Spleen (tissue), 7 donors: ENCODE measurements at regions not wholly inside any gene's neighbourhood (a gene's known extent, or its start where the extent isn't known, plus 50 kb on each side); places are given as distances from the start of the nearest gene placed in this dataset.

Source experiments
- POLR2A ChIP-seq, 3 donors: fragments of 450-650 bp; IDR thresholded peaks; one replicate each; pipeline ENCODE4 v1.5.1; 2017; ENCODE audit warnings: antibody characterized with exemption in 3 of 3, mild to moderate bottlenecking in 1 of 3
- POLR2AphosphoS5 ChIP-seq, 3 donors: sonication (generic); formaldehyde crosslinking; IDR thresholded peaks; one replicate each; pipeline ENCODE4 v1.5.1; 2017; ENCODE audit warnings: antibody characterized with exemption in 3 of 3
- TF ChIP-seq, protein P1 (sequence below), 11 experiments: fragments of 200-600 bp in 7 of 11; fragments of 450-650 bp in 4 of 11; sonication (generic) in 4 of 11; IDR thresholded peaks in 8 of 11; conservative IDR thresholded peaks in 3 of 11; 1 replicate in 7 of 11; 2 replicates in 4 of 11; pipeline versions ENCODE4 v1.4.0 to v1.8.0; 2016 to 2021; ENCODE audit warnings: antibody characterized with exemption in 11 of 11, inconsistent platforms in 4 of 11, mild to moderate bottlenecking in 1 of 11
- donor health status: DM: no; HTN: no; CAD: no; lungs with moderate emphysema.
- donor health status: DM: no; HTN: no; CAD: no.
- donor health status: DM: no; HTN: no; CAD: no.

DNA sequence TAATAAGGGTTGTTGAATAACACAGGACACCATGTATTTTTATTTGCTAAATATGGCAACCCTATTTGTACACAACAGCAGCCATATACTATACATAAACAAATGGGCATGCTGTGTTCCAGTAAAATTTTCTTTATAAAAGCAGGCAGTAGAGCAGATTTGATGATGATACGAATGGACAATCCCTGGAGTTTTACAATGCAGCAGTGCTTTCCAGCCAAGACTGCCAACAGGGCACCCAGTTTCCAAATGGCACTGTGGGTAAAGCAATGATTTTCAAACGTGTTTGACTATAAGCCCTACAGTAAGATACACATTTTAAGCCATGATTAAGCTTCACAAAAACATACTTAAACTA is 282.7 kb downstream of the NUAK1 start:
- TF ChIP-seq, protein P1, sequence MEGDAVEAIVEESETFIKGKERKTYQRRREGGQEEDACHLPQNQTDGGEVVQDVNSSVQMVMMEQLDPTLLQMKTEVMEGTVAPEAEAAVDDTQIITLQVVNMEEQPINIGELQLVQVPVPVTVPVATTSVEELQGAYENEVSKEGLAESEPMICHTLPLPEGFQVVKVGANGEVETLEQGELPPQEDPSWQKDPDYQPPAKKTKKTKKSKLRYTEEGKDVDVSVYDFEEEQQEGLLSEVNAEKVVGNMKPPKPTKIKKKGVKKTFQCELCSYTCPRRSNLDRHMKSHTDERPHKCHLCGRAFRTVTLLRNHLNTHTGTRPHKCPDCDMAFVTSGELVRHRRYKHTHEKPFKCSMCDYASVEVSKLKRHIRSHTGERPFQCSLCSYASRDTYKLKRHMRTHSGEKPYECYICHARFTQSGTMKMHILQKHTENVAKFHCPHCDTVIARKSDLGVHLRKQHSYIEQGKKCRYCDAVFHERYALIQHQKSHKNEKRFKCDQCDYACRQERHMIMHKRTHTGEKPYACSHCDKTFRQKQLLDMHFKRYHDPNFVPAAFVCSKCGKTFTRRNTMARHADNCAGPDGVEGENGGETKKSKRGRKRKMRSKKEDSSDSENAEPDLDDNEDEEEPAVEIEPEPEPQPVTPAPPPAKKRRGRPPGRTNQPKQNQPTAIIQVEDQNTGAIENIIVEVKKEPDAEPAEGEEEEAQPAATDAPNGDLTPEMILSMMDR (IDR thresholded peaks at IDR 0.05 in 8 of 11, conservative IDR thresholded peaks at IDR 0.05 in 3 of 11), result no peak
- TF ChIP-seq POLR2AphosphoS5 (IDR thresholded peaks at IDR 0.05), result no peak
- TF ChIP-seq POLR2A (IDR thresholded peaks at IDR 0.05), result no peak
